ENCODE measurements at regions not wholly inside any gene's neighbourhood (a gene's known extent, or its start where the extent isn't known, plus 50 kb on each side); places are given as distances from the start of the nearest gene placed in this dataset.

- TF ChIP-seq CTCF (IDR thresholded peaks at IDR 0.05) (no peak), SIN3A (IDR thresholded peaks at IDR 0.05; ENCODE audit: borderline replicate concordance, insufficient read depth, low read depth, low read length) (no peak), POLR2AphosphoS5 (IDR thresholded peaks at IDR 0.05; ENCODE audit: low read depth, low read length) (no peak), TCF7L2 (IDR thresholded peaks at IDR 0.05; ENCODE audit: low read depth, low read length) (no peak)
- TF ChIP-seq, protein P1, sequence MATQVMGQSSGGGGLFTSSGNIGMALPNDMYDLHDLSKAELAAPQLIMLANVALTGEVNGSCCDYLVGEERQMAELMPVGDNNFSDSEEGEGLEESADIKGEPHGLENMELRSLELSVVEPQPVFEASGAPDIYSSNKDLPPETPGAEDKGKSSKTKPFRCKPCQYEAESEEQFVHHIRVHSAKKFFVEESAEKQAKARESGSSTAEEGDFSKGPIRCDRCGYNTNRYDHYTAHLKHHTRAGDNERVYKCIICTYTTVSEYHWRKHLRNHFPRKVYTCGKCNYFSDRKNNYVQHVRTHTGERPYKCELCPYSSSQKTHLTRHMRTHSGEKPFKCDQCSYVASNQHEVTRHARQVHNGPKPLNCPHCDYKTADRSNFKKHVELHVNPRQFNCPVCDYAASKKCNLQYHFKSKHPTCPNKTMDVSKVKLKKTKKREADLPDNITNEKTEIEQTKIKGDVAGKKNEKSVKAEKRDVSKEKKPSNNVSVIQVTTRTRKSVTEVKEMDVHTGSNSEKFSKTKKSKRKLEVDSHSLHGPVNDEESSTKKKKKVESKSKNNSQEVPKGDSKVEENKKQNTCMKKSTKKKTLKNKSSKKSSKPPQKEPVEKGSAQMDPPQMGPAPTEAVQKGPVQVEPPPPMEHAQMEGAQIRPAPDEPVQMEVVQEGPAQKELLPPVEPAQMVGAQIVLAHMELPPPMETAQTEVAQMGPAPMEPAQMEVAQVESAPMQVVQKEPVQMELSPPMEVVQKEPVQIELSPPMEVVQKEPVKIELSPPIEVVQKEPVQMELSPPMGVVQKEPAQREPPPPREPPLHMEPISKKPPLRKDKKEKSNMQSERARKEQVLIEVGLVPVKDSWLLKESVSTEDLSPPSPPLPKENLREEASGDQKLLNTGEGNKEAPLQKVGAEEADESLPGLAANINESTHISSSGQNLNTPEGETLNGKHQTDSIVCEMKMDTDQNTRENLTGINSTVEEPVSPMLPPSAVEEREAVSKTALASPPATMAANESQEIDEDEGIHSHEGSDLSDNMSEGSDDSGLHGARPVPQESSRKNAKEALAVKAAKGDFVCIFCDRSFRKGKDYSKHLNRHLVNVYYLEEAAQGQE (IDR thresholded peaks at IDR 0.05; ENCODE audit: insufficient read depth in 1 of 2, low read depth in 2 of 2, low read length in 1 of 2) = no peak
Measured at GRCh38 chr7:82674268-82674667, 230.7 kb upstream of the CACNA2D1 start.
